Heart left ventricle (tissue), 16 donors: ENCODE measurements at regions not wholly inside any gene's neighbourhood (a gene's known extent, or its start where the extent isn't known, plus 50 kb on each side); places are given as distances from the start of the nearest gene placed in this dataset.
A peak's percentile ranks its signal among the peaks of the same experiment; 100 is the strongest.

Experiments used
- ATAC-seq, 4 donors: fragments of 200-7000 bp; cut with Tn5 transposase; one replicate each; pipeline ENCODE4 v1.9.1; 2020 to 2022; ENCODE audit warnings: moderate library complexity in 4 of 4, mild to moderate bottlenecking in 3 of 4, moderate number of reproducible peaks in 1 of 4
- DNase-seq, 5 donors: peaks; one replicate each; pipeline ENCODE4 v3.0.0-alpha.2; 2020
- H3K27ac ChIP-seq, 12 donors: fragments of 200-600 bp; sonication (generic) in 4 of 12; one replicate each; pipeline versions ENCODE4 v1.5.0 to v1.8.0; 2016 to 2022; ENCODE audit warnings: mild to moderate bottlenecking in 2 of 12
- H3K27me3 ChIP-seq, 9 donors: fragments of 200-600 bp; sonication (generic) in 2 of 9; one replicate each; pipeline versions ENCODE4 v1.5.1 to v1.8.0; 2016 to 2022; ENCODE audit warnings: mild to moderate bottlenecking in 3 of 9
- H3K36me3 ChIP-seq, 9 donors: fragments of 200-600 bp; sonication (generic) in 2 of 9; one replicate each; pipeline versions ENCODE4 v1.5.0 to v1.8.0; 2018 to 2022; ENCODE audit warnings: mild to moderate bottlenecking in 2 of 9
- H3K4me1 ChIP-seq, 12 donors: fragments of 200-600 bp; sonication (generic) in 4 of 12; one replicate each; pipeline versions ENCODE4 v1.5.0 to v1.8.0; 2016 to 2022; ENCODE audit warnings: mild to moderate bottlenecking in 3 of 12
- H3K4me3 ChIP-seq, 12 donors: fragments of 200-600 bp; sonication (generic) in 4 of 12; one replicate each; pipeline versions ENCODE4 v1.5.0 to v1.8.0; 2017 to 2022; ENCODE audit warnings: mild to moderate bottlenecking in 9 of 12, moderate library complexity in 4 of 12
- H3K9me3 ChIP-seq, 12 donors: fragments of 200-600 bp; sonication (generic) in 4 of 12; one replicate each; pipeline versions ENCODE4 v1.5.0 to v1.8.0; 2016 to 2022; ENCODE audit warnings: mild to moderate bottlenecking in 1 of 12
- CTCF ChIP-seq, 12 donors: fragments of 200-600 bp; sonication (generic) in 4 of 12; IDR thresholded peaks; one replicate each; pipeline versions ENCODE4 v1.5.0 to v1.8.0; 2018 to 2022; ENCODE audit warnings: antibody characterized with exemption in 12 of 12, mild to moderate bottlenecking in 5 of 12
- POLR2A ChIP-seq, 2 donors: fragments of 450-650 bp; IDR thresholded peaks; one replicate each; pipeline ENCODE4 v1.6.1; 2017; ENCODE audit warnings: antibody characterized with exemption in 2 of 2, mild to moderate bottlenecking in 2 of 2, moderate library complexity in 2 of 2
- WGBS, 4 donors: extraction: QIAGEN DNeasy Blood & Tissue Kit in 2 of 4; methylation state at CpG; one replicate each; pipeline versions ENCODE4 v1.1.5 to v1.1.7; 2013 to 2018; 5-methylcytosine and 5-hydroxymethylcytosine counted together
- intact Hi-C, 10 donors: fragments of 100-400 bp; cut with DNase I; formaldehyde crosslinking; loops; one replicate each; pipeline versions ENCODE4 v1.11.1 to v1.14.2; 2022
- donor health status: ischemic (EF 13 %, LVEDD 7.1; RV severe dilation, severe dysfunction).
- donor health status: healthy with polysubstance abuse.
- donor health status: DM: no; HTN: yes; CAD: no.
- donor health status: DM: no; HTN: no; CAD: no.
- donor health status: ischemic (EF 25% LVEDD 6.9; RV normal size, moderate dysfunction).
- donor health status: ischemic (EF 25% LVEDD 5.7; RV mildly dilated, moderate dysfunction).
- donor health status: healthy.
- donor health status: DM: yes; HTN: yes; CAD: no.
- donor health status: ischemic (EF 35%, LVEDD 5.7; RV mildly dilated, moderate dysfunction).
- donor health status: nonischemic (EF 11% LVEDD 7.7; RV severe dilation, severe dysfunction).
- donor health status: DM: yes; HTN: yes; CAD: no.
- donor health status: PGD.
- donor health status: ischemic (EF 29% LVEDD 5.4; RV normal size, mild dysfunction).
- donor health status: nonischemic (EF 23%, LVEDD 6.1; RV moderate dilation, normal function).

- Histone ChIP-seq H3K27ac (no peak overlapping the region), H3K9me3 (peaks cover 0 to 5% (median 0%) of the 10 kb centered on the region in 12 donors), H3K4me3 (no peak overlapping the region), H3K4me1 (no peaks in the 10 kb centered on the region), H3K36me3 (no peaks in the 10 kb centered on the region), H3K27me3 (no peaks in the 10 kb centered on the region)
- DNase-seq (no peak), ATAC-seq (no peak)
- TF ChIP-seq CTCF (IDR thresholded peaks at IDR 0.05) (no peak), POLR2A (IDR thresholded peaks at IDR 0.05) (no peak)
- intact Hi-C loops = loop anchor here in 2 of 10 donors (5.0 to 10.0 kb wide), 2 partner anchors 332 to 334 kb away; no protein-coding TSS in a partner anchor
- 87 to 97% (median 94%) methylated on average over 26 to 41 of the region's 41 CpGs for WGBS, 4 donors
Measured at GRCh38 chr13:89363144-89363543, 1692.0 kb downstream of the SLITRK5 start.

- no peaks in the 10 kb centered on the region for H3K36me3 ChIP-seq
- intact Hi-C loops = no loop called here
- H3K27me3 ChIP-seq = no peaks in the 10 kb centered on the region
- H3K27ac ChIP-seq = no peak overlapping the region
- H3K4me1 ChIP-seq = peaks cover 0 to 3% (median 0%) of the 10 kb centered on the region in 12 donors
- H3K9me3 ChIP-seq = no peaks in the 10 kb centered on the region
- ATAC-seq (no peak), DNase-seq (no peak)
- 77 to 87% (median 83%) methylated on average over 3 of the region's 3 CpGs for WGBS, 4 donors
- H3K4me3 ChIP-seq = no peak overlapping the region
- TF ChIP-seq CTCF (IDR thresholded peaks at IDR 0.05) (no peak), POLR2A (IDR thresholded peaks at IDR 0.05) (no peak)
Measured at GRCh38 chr13:89372193-89372592, 1701.0 kb downstream of the SLITRK5 start.

GRCh38 chr13:89375839-89376238, 1704.7 kb downstream of the SLITRK5 start:
- ATAC-seq (peak in 3 of 4 donors; percentile 70 to 81 (median 71)), DNase-seq (no peak)
- WGBS, 4 donors = 11 to 28% (median 19%) methylated on average over 2 of the region's 2 CpGs
- intact Hi-C loops = no loop called here
- H3K9me3 ChIP-seq = no peaks in the 10 kb centered on the region
- no peak overlapping the region for H3K27ac ChIP-seq
- H3K4me3 ChIP-seq = no peak overlapping the region
- peaks cover 0 to 3% (median 0%) of the 10 kb centered on the region in 12 donors for H3K4me1 ChIP-seq
- H3K27me3 ChIP-seq = no peaks in the 10 kb centered on the region
- no peaks in the 10 kb centered on the region for H3K36me3 ChIP-seq
- TF ChIP-seq CTCF (IDR thresholded peaks at IDR 0.05) = no peak
- no peak for TF ChIP-seq POLR2A (IDR thresholded peaks at IDR 0.05)

GRCh38 chr13:89380101-89380500, 1708.9 kb downstream of the SLITRK5 start:
- intact Hi-C loops = no loop called here
- peaks cover 0 to 3% (median 0%) of the 10 kb centered on the region in 12 donors for H3K4me1 ChIP-seq
- TF ChIP-seq CTCF (IDR thresholded peaks at IDR 0.05) (no peak), POLR2A (IDR thresholded peaks at IDR 0.05) (no peak)
- no peak overlapping the region for H3K4me3 ChIP-seq
- no peak for DNase-seq
- H3K27me3 ChIP-seq = no peaks in the 10 kb centered on the region
- H3K27ac ChIP-seq = no peak overlapping the region
- ATAC-seq = no peak
- no peaks in the 10 kb centered on the region for H3K9me3 ChIP-seq
- no peaks in the 10 kb centered on the region for H3K36me3 ChIP-seq
- WGBS, 4 donors = 81 to 85% (median 83%) methylated on average over 3 of the region's 3 CpGs
